IMR-90 (cell line): ENCODE measurements at regions not wholly inside any gene's neighbourhood (a gene's known extent, or its start where the extent isn't known, plus 50 kb on each side); places are given as distances from the start of the nearest gene placed in this dataset.
A peak's percentile ranks its signal among the peaks of the same experiment; 100 is the strongest.

Experiments used
- ATAC-seq: fragments of 200-7000 bp; cut with Tn5 transposase; 2 replicates; pipeline ENCODE4 v1.9.1; 2020; ENCODE audit warnings: low read depth, mild to moderate bottlenecking, moderate library complexity
- BruUV-seq: library from RNA; stranded (reverse); fragments of 400-500 nt; replicated peaks from 2 replicates; lab custom pipeline; 2021; lab: Mats Ljungman, UMichigan
- CTCF ChIA-PET: fragments of 300-600 bp; formaldehyde crosslinking; extraction: SDS; loops from one replicate; lab custom pipeline; 2021; ENCODE audit warnings: antibody characterized with exemption; lab: Yijun Ruan, JAX
- POLR2A ChIA-PET: fragments of 300-600 bp; sonication (Branson Sonifier 250); formaldehyde crosslinking; loops from one replicate; lab custom pipeline; 2022; ENCODE audit warnings: antibody characterized with exemption; ENCODE audit not compliant: unreplicated experiment; lab: Charles Lee
- DNase-seq: peaks from one replicate; pipeline ENCODE4 v3.0.0; 2013
- H2AFZ ChIP-seq: replicated peaks from 2 replicates; pipeline ENCODE3; 2013; ENCODE audit warnings: low read length, mild to moderate bottlenecking; ENCODE audit not compliant: poor library complexity
- H2AK5ac ChIP-seq: 2 replicates; pipeline ENCODE4 v1.6.1; 2013; ENCODE audit warnings: low read depth, low read length, inconsistent platforms
- H2AK9ac ChIP-seq: replicated peaks from 2 replicates; pipeline ENCODE3; 2013; ENCODE audit warnings: mild to moderate bottlenecking, low read depth, low read length, moderate library complexity; ENCODE audit not compliant: poor library complexity
- H2BK120ac ChIP-seq: 2 replicates; pipeline ENCODE4 v1.6.1; 2013; ENCODE audit warnings: low read depth, low read length, inconsistent platforms
- H2BK15ac ChIP-seq: 3 replicates; pipeline ENCODE4 v1.6.1; 2013; ENCODE audit warnings: low read depth, low read length, inconsistent platforms
- H2BK20ac ChIP-seq: 2 replicates; pipeline ENCODE4 v1.6.1; 2013; ENCODE audit warnings: low read depth, mild to moderate bottlenecking, inconsistent platforms, low read length, moderate library complexity
- H2BK5ac ChIP-seq: 2 replicates; pipeline ENCODE4 v1.6.1; 2013; ENCODE audit warnings: mild to moderate bottlenecking, low read depth, low read length, inconsistent platforms; ENCODE audit not compliant: poor library complexity, severe bottlenecking
- H3K14ac ChIP-seq: replicated peaks from 2 replicates; pipeline ENCODE4 v1.6.1; 2013; ENCODE audit warnings: low read depth, low read length, inconsistent platforms
- H3K18ac ChIP-seq: 2 replicates; pipeline ENCODE4 v1.6.1; 2013; ENCODE audit warnings: low read depth, low read length, control low read depth
- H3K23ac ChIP-seq: 2 replicates; pipeline ENCODE4 v1.6.1; 2013; ENCODE audit warnings: low read depth, low read length, inconsistent platforms
- H3K27ac ChIP-seq: 2 replicates; pipeline ENCODE4 v1.5.1; 2013; ENCODE audit warnings: mild to moderate bottlenecking, control low read depth, low read length; ENCODE audit not compliant: insufficient read depth
- H3K27me3 ChIP-seq: 2 replicates; pipeline ENCODE4 v1.6.1; 2013; ENCODE audit warnings: low read length; ENCODE audit not compliant: control insufficient read depth, insufficient read depth
- H3K36me3 ChIP-seq: 2 replicates; pipeline ENCODE4 v1.6.1; 2013; ENCODE audit warnings: low read length, mixed read lengths; ENCODE audit not compliant: control insufficient read depth, insufficient read depth
- H3K4ac ChIP-seq: 2 replicates; pipeline ENCODE4 v1.6.1; 2013; ENCODE audit warnings: low read depth, low read length, inconsistent platforms
- H3K4me1 ChIP-seq: 2 replicates; pipeline ENCODE4 v1.6.1; 2013; ENCODE audit warnings: low read length, mixed read lengths; ENCODE audit not compliant: control insufficient read depth, insufficient read depth
- H3K4me2 ChIP-seq: 2 replicates; pipeline ENCODE4 v1.6.1; 2013; ENCODE audit warnings: low read depth, mild to moderate bottlenecking, control low read depth, low read length, moderate library complexity
- H3K4me3 ChIP-seq: 2 replicates; pipeline ENCODE4 v1.5.1; 2013; ENCODE audit warnings: low read depth, mild to moderate bottlenecking, control low read depth, low read length, moderate library complexity; ENCODE audit not compliant: insufficient read depth
- H3K56ac ChIP-seq: 2 replicates; pipeline ENCODE4 v1.6.1; 2013; ENCODE audit warnings: low read length, inconsistent platforms; ENCODE audit not compliant: insufficient read depth; ENCODE audit errors: extremely low read depth
- H3K79me1 ChIP-seq, 2 experiments: 2 replicates each; pipeline ENCODE4 v1.6.1; 2013; ENCODE audit warnings: low read length in 2 of 2, inconsistent platforms in 1 of 2, low read depth in 1 of 2
- H3K9ac ChIP-seq: 2 replicates; pipeline ENCODE4 v1.6.1; 2013; ENCODE audit warnings: low read depth, low read length, control low read depth
- H3K9me1 ChIP-seq: 2 replicates; pipeline ENCODE4 v1.6.1; 2013; ENCODE audit warnings: low read length, inconsistent platforms; ENCODE audit not compliant: insufficient read depth
- H3K9me3 ChIP-seq: 2 replicates; pipeline ENCODE4 v1.6.1; 2013; ENCODE audit warnings: low read length; ENCODE audit not compliant: control insufficient read depth, insufficient read depth
- H4K20me1 ChIP-seq: 2 replicates; pipeline ENCODE4 v1.6.1; 2013; ENCODE audit warnings: low read length, inconsistent platforms; ENCODE audit not compliant: insufficient read depth
- H4K5ac ChIP-seq: 2 replicates; pipeline ENCODE4 v1.6.1; 2013; ENCODE audit warnings: mild to moderate bottlenecking, low read depth, low read length, control low read depth
- H4K8ac ChIP-seq, 2 experiments: 2 replicates each; pipeline ENCODE4 v1.6.1; 2013; ENCODE audit warnings: low read depth in 2 of 2, low read length in 2 of 2, control low read depth in 1 of 2, inconsistent platforms in 1 of 2
- H4K91ac ChIP-seq: 2 replicates; pipeline ENCODE4 v1.6.1; 2013; ENCODE audit warnings: low read depth, low read length, inconsistent platforms; ENCODE audit not compliant: insufficient read depth
- BHLHE40 ChIP-seq: fragments of 150-350 bp; IDR thresholded peaks from 2 replicates; pipeline ENCODE4 v1.6.1; 2016; ENCODE audit warnings: mild to moderate bottlenecking, low read depth, low read length
- CEBPB ChIP-seq: IDR thresholded peaks from 2 replicates; pipeline ENCODE4 v1.6.1; 2012; ENCODE audit warnings: low read depth, low read length, improper control_type of control experiment
- CHD1 ChIP-seq: IDR thresholded peaks from 2 replicates; pipeline ENCODE4 v1.6.1; 2012; ENCODE audit warnings: low read depth, low read length, improper control_type of control experiment
- CTCF ChIP-seq: conservative IDR thresholded peaks from 2 replicates; pipeline ENCODE4 v1.5.1; 2012; ENCODE audit warnings: mild to moderate bottlenecking, low read depth, low read length, improper control_type of control experiment
- ELK1 ChIP-seq: fragments of 150-350 bp; IDR thresholded peaks from 2 replicates; pipeline ENCODE4 v1.6.1; 2016; ENCODE audit warnings: low read depth, mild to moderate bottlenecking, low read length, moderate library complexity, borderline replicate concordance
- FOS ChIP-seq: fragments of 150-350 bp; IDR thresholded peaks from 2 replicates; pipeline ENCODE4 v1.6.1; 2016; ENCODE audit warnings: low read depth, low read length
- MAFK ChIP-seq: IDR thresholded peaks from 2 replicates; pipeline ENCODE4 v1.6.1; 2012; ENCODE audit warnings: low read depth, low read length, improper control_type of control experiment
- MAZ ChIP-seq: IDR thresholded peaks from 2 replicates; pipeline ENCODE4 v1.6.1; 2012; ENCODE audit warnings: low read depth, mild to moderate bottlenecking, low read length, improper control_type of control experiment, moderate library complexity, borderline replicate concordance
- MXI1 ChIP-seq: IDR thresholded peaks from 2 replicates; pipeline ENCODE4 v1.6.1; 2012; ENCODE audit warnings: low read depth, mild to moderate bottlenecking, low read length, moderate library complexity, borderline replicate concordance
- NFE2L2 ChIP-seq: fragments of 150-350 bp; IDR thresholded peaks from 2 replicates; pipeline ENCODE4 v1.6.1; 2016; ENCODE audit warnings: low read depth, mild to moderate bottlenecking, low read length
- POLR2A ChIP-seq: IDR thresholded peaks from 2 replicates; pipeline ENCODE4 v1.6.1; 2012; ENCODE audit warnings: mild to moderate bottlenecking, low read depth, low read length
- RAD21 ChIP-seq: IDR thresholded peaks from 2 replicates; pipeline ENCODE4 v1.6.1; 2012; ENCODE audit warnings: low read length, improper control_type of control experiment
- RCOR1 ChIP-seq: IDR thresholded peaks from 2 replicates; pipeline ENCODE4 v1.6.1; 2012; ENCODE audit warnings: mild to moderate bottlenecking, low read length, improper control_type of control experiment; ENCODE audit not compliant: insufficient replicate concordance
- RFX5 ChIP-seq: IDR thresholded peaks from 2 replicates; pipeline ENCODE4 v1.8.0; 2012; ENCODE audit warnings: low read depth, mild to moderate bottlenecking, low read length, moderate library complexity
- SMC3 ChIP-seq: fragments of 150-350 bp; IDR thresholded peaks from 2 replicates; pipeline ENCODE4 v1.6.1; 2016; ENCODE audit warnings: low read depth, mild to moderate bottlenecking, antibody characterized with exemption, low read length, moderate library complexity
- WGBS, 2 experiments: methylation state at CpG; one replicate each; pipeline versions ENCODE4 v1.1.5 to v1.1.7; 2013; ENCODE audit warnings: missing lambda C conversion rate in 2 of 2; ENCODE audit not compliant: insufficient read length in 1 of 2; ENCODE audit errors: extremely low coverage in 2 of 2; 5-methylcytosine and 5-hydroxymethylcytosine counted together
- dilution Hi-C: fragments of 300-500 bp; cut with HindIII; formaldehyde crosslinking; loops from one replicate; pipeline ENCODE4 v1.14.3; 2018; ENCODE audit warnings: low sequenced_read_pairs; ENCODE audit not compliant: unreplicated experiment
- in situ Hi-C: fragments of 300-500 bp; cut with MboI; formaldehyde crosslinking; loops from 3 replicates; pipeline ENCODE4 v1.14.3; 2019; ENCODE audit warnings: low sequenced_read_pairs, inconsistent platforms, mixed read lengths
- intact Hi-C: fragments of 100-400 bp; cut with micrococcal nuclease; formaldehyde crosslinking; loops from 2 replicates; pipeline ENCODE4 v1.10.0; 2022
- TF ChIP-seq, protein P1 (sequence below): fragments of 150-350 bp; IDR thresholded peaks from 2 replicates; pipeline ENCODE4 v1.6.1; 2017; ENCODE audit warnings: mild to moderate bottlenecking, antibody characterized with exemption, low read length, low read depth

- 40% methylated on average over 1 of the region's 11 CpGs; no CpG with 5 or more reads in 1 of the 2 experiments for WGBS, 2 experiments
- in situ Hi-C loops: loop anchor here (10.0 kb wide), 1 partner anchor 152 kb away; no protein-coding TSS in a partner anchor
- Histone ChIP-seq H2BK15ac (no peak overlapping the region), H3K9me1 (no peaks in the 10 kb centered on the region), H4K91ac (no peak overlapping the region), H4K5ac (no peak overlapping the region), H2AK9ac (no peak overlapping the region), H3K4ac (no peak overlapping the region), H4K20me1 (no peaks in the 10 kb centered on the region), H2AFZ (no peak overlapping the region), H3K27me3 (peaks cover 30% of the 10 kb centered on the region), H3K4me3 (no peak overlapping the region), H2BK120ac (no peak overlapping the region), H3K36me3 (no peaks in the 10 kb centered on the region), H3K27ac (no peak overlapping the region), H3K4me1 (no peaks in the 10 kb centered on the region), H3K9ac (no peak overlapping the region), H4K8ac (no peak overlapping the region), H3K4me2 (no peak overlapping the region; the same call in 1 of the 2 replicates), H3K14ac (no peak overlapping the region), H3K23ac (no peak overlapping the region), H2AK5ac (no peak overlapping the region), H2BK20ac (no peak overlapping the region), H3K18ac (no peak overlapping the region), H2BK5ac (no peak overlapping the region), H3K9me3 (peaks cover 3% of the 10 kb centered on the region; the same call in 1 of the 2 replicates), H3K56ac (no peak overlapping the region), H3K79me1 (no peaks in the 10 kb centered on the region)
- no TSS peak for BruUV-seq
- intact Hi-C loops: loop anchor here (10.0 kb wide), 2 partner anchors 252 to 582 kb away; partner anchors contain the start of genes LNX2 and POLR1D
- POLR2A ChIA-PET: no interaction called here
- no peak for TF ChIP-seq RCOR1
- no peak for TF ChIP-seq BHLHE40
- TF ChIP-seq ELK1: no peak
- TF ChIP-seq RAD21: no peak
- TF ChIP-seq MXI1: no peak
- no peak for TF ChIP-seq RFX5
- TF ChIP-seq MAFK: no peak
- TF ChIP-seq, protein P1, sequence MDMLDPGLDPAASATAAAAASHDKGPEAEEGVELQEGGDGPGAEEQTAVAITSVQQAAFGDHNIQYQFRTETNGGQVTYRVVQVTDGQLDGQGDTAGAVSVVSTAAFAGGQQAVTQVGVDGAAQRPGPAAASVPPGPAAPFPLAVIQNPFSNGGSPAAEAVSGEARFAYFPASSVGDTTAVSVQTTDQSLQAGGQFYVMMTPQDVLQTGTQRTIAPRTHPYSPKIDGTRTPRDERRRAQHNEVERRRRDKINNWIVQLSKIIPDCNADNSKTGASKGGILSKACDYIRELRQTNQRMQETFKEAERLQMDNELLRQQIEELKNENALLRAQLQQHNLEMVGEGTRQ: no peak
- no peak for TF ChIP-seq CEBPB
- TF ChIP-seq CTCF: no peak
- TF ChIP-seq POLR2A: no peak
- TF ChIP-seq FOS: no peak
- TF ChIP-seq SMC3: no peak
- TF ChIP-seq NFE2L2: no peak
- no peak for TF ChIP-seq CHD1
- no peak for TF ChIP-seq MAZ
- CTCF ChIA-PET: interaction anchor here (2.0 to 2.9 kb wide), 2 partner anchors 11 to 454 kb away, joined by 12 to 14 read pairs; no protein-coding TSS in a partner anchor
- ATAC-seq: peak; percentile 42
- dilution Hi-C loops: no loop called here
- DNase-seq: peak; percentile 16
These were observed 51.5 kb upstream of the GTF3A start for GRCh38 chr13:27372896-27373295.
